HuH-7 (cell line): ENCODE measurements at regions not wholly inside any gene's neighbourhood (a gene's known extent, or its start where the extent isn't known, plus 50 kb on each side); places are given as distances from the start of the nearest gene placed in this dataset.

Source experiments
- DNase-seq: peaks from one replicate; pipeline ENCODE4 v3.0.0; 2011; ENCODE audit warnings: low spot score

GRCh38 chr3:139778682-139779233 is 101.0 kb upstream of the NMNAT3 start:
- DNase-seq = no peak

- no peak for DNase-seq
Observed at GRCh38 chr3:139774560-139775302, 97.0 kb upstream of the NMNAT3 start.

GRCh38 chr3:139772539-139773500 is 95.0 kb upstream of the NMNAT3 start:
- no peak for DNase-seq

- no peak for DNase-seq
Observed at GRCh38 chr3:139771331-139771730, 93.6 kb upstream of the NMNAT3 start.

- DNase-seq = no peak
Observed at GRCh38 chr3:139770577-139770976, 92.8 kb upstream of the NMNAT3 start.

GRCh38 chr3:139769796-139770195 is 92.0 kb upstream of the NMNAT3 start:
- no peak for DNase-seq

GRCh38 chr3:139764936-139765335 is 87.2 kb upstream of the NMNAT3 start:
- no peak for DNase-seq

GRCh38 chr3:139764069-139764905 is 86.5 kb upstream of the NMNAT3 start:
- no peak for DNase-seq

GRCh38 chr3:139762302-139762701 is 84.5 kb upstream of the NMNAT3 start:
- no peak for DNase-seq

GRCh38 chr3:139759470-139759869 is 81.7 kb upstream of the NMNAT3 start:
- DNase-seq = no peak

- no peak for DNase-seq
Observed at GRCh38 chr3:139758654-139759291, 81.0 kb upstream of the NMNAT3 start.

GRCh38 chr3:139757448-139758030 is 79.8 kb upstream of the NMNAT3 start:
- DNase-seq = no peak

- DNase-seq = no peak
Observed at GRCh38 chr3:139756529-139757103, 78.8 kb upstream of the NMNAT3 start.

- no peak for DNase-seq
Observed at GRCh38 chr3:139755551-139755950, 77.8 kb upstream of the NMNAT3 start.

GRCh38 chr3:139751789-139752188 is 74.0 kb upstream of the NMNAT3 start:
- no peak for DNase-seq

- no peak for DNase-seq
Observed at GRCh38 chr3:139746481-139746880, 68.7 kb upstream of the NMNAT3 start.

- DNase-seq = no peak
Observed at GRCh38 chr3:139745831-139746230, 68.1 kb upstream of the NMNAT3 start.

GRCh38 chr3:139738697-139739096 is 60.9 kb upstream of the NMNAT3 start:
- DNase-seq = no peak

GRCh38 chr3:139737682-139738361 is 60.0 kb upstream of the NMNAT3 start:
- no peak for DNase-seq

- no peak for DNase-seq
Observed at GRCh38 chr3:139735191-139735590, 57.4 kb upstream of the NMNAT3 start.
